Esophagus muscularis mucosa (tissue), 4 donors: ENCODE measurements at regions not wholly inside any gene's neighbourhood (a gene's known extent, or its start where the extent isn't known, plus 50 kb on each side); places are given as distances from the start of the nearest gene placed in this dataset.

Experiments
- DNase-seq: peaks from one replicate; pipeline ENCODE4 v3.0.0-alpha.2; 2017; ENCODE audit errors: extremely low spot score
- H3K27ac ChIP-seq, 4 donors: fragments of 200-600 bp; sonication (generic); replicated peaks in 1 of 4; 1 replicate in 3 of 4; 2 replicates in 1 of 4; pipeline ENCODE4 v1.5.1; 2016 to 2019; ENCODE audit warnings: mild to moderate bottlenecking in 1 of 4
- H3K27me3 ChIP-seq, 4 donors: fragments of 200-600 bp; sonication (generic); one replicate each; pipeline versions ENCODE4 v1.5.1 to v1.6.0; 2016 to 2019
- H3K36me3 ChIP-seq, 4 donors: fragments of 200-600 bp; sonication (generic); one replicate each; pipeline ENCODE4 v1.5.1; 2016 to 2019
- H3K4me1 ChIP-seq, 4 donors: fragments of 200-600 bp; sonication (generic); one replicate each; pipeline ENCODE4 v1.5.1; 2016 to 2019
- H3K4me3 ChIP-seq, 4 donors: fragments of 200-600 bp; sonication (generic); 1 replicate in 2 of 4; 2 replicates in 2 of 4; pipeline ENCODE4 v1.5.1; 2016 to 2019; ENCODE audit warnings: mild to moderate bottlenecking in 4 of 4, moderate library complexity in 1 of 4
- H3K9me3 ChIP-seq, 4 donors: fragments of 200-600 bp; sonication (generic); 1 replicate in 3 of 4; 2 replicates in 1 of 4; pipeline ENCODE4 v1.5.1; 2016 to 2019
- EP300 ChIP-seq: sonication (generic); formaldehyde crosslinking; IDR thresholded peaks from one replicate; pipeline ENCODE4 v1.6.1; 2017; ENCODE audit warnings: antibody characterized with exemption
- POLR2A ChIP-seq: fragments of 450-650 bp; IDR thresholded peaks from one replicate; pipeline ENCODE4 v1.6.1; 2017; ENCODE audit warnings: antibody characterized with exemption, moderate library complexity, mild to moderate bottlenecking, low read depth
- POLR2AphosphoS5 ChIP-seq, 2 donors: sonication (generic); formaldehyde crosslinking; IDR thresholded peaks; one replicate each; pipeline ENCODE4 v1.6.1; 2017; ENCODE audit warnings: antibody characterized with exemption in 2 of 2
- WGBS: methylation state at CpG from one replicate; pipeline ENCODE4 v1.1.5; 2018; 5-methylcytosine and 5-hydroxymethylcytosine counted together
- intact Hi-C: fragments of 100-400 bp; cut with DNase I; formaldehyde crosslinking; loops from one replicate; pipeline ENCODE4 v1.15.1; 2023
- TF ChIP-seq, protein P1 (sequence below), 3 experiments: fragments of 200-600 bp in 2 of 3; fragments of 450-650 bp in 1 of 3; sonication (generic) in 2 of 3; IDR thresholded peaks; one replicate each; pipeline ENCODE4 v1.5.1; 2017 to 2019; ENCODE audit warnings: antibody characterized with exemption in 3 of 3, mild to moderate bottlenecking in 2 of 3, moderate library complexity in 1 of 3

DNA sequence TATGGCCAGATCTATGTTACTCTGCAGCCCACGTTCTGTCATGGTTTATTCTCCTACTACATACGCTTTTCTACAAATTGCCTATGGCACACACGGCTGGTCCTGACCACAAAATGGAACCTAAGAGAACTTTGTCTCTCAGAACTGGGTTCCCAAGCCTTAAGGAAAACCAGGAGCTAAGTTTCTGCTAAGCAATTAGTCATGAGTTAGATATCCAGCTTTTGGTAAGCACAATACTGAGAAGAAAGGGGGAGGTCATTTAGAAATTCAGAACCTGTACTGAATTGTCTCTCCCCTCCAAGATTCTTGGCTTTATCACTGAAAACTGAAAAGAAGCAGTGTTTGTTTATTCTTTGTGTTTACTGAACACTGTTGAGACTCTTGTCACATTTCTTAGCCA, 283.5 kb upstream of the TANK start:
- Histone ChIP-seq H3K27me3 (no peaks in the 10 kb centered on the region), H3K36me3 (no peaks in the 10 kb centered on the region), H3K9me3 (no peaks in the 10 kb centered on the region), H3K4me1 (no peaks in the 10 kb centered on the region), H3K27ac (no peak overlapping the region), H3K4me3 (no peak overlapping the region)
- TF ChIP-seq POLR2A, result no peak
- TF ChIP-seq, protein P1, sequence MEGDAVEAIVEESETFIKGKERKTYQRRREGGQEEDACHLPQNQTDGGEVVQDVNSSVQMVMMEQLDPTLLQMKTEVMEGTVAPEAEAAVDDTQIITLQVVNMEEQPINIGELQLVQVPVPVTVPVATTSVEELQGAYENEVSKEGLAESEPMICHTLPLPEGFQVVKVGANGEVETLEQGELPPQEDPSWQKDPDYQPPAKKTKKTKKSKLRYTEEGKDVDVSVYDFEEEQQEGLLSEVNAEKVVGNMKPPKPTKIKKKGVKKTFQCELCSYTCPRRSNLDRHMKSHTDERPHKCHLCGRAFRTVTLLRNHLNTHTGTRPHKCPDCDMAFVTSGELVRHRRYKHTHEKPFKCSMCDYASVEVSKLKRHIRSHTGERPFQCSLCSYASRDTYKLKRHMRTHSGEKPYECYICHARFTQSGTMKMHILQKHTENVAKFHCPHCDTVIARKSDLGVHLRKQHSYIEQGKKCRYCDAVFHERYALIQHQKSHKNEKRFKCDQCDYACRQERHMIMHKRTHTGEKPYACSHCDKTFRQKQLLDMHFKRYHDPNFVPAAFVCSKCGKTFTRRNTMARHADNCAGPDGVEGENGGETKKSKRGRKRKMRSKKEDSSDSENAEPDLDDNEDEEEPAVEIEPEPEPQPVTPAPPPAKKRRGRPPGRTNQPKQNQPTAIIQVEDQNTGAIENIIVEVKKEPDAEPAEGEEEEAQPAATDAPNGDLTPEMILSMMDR (IDR thresholded peaks at IDR 0.05), result no peak
- WGBS, result 88% methylated on average over 3 of the region's 3 CpGs
- intact Hi-C loops, result no loop called here
- DNase-seq, result no peak

- no peak for DNase-seq
- H3K27ac ChIP-seq, result no peak overlapping the region
- no peak for TF ChIP-seq POLR2AphosphoS5 (IDR thresholded peaks at IDR 0.05)
- no peak overlapping the region for H3K4me3 ChIP-seq
- H3K27me3 ChIP-seq, result no peaks in the 10 kb centered on the region
- intact Hi-C loops, result no loop called here
- H3K4me1 ChIP-seq, result no peaks in the 10 kb centered on the region
- no peaks in the 10 kb centered on the region for H3K36me3 ChIP-seq
- H3K9me3 ChIP-seq, result no peaks in the 10 kb centered on the region
These were observed 281.6 kb upstream of the TANK start for GRCh38 chr2:160878618-160879017.

- no peak overlapping the region for H3K27ac ChIP-seq
- no peaks in the 10 kb centered on the region for H3K27me3 ChIP-seq
- intact Hi-C loops, result no loop called here
- no peak for TF ChIP-seq POLR2AphosphoS5 (IDR thresholded peaks at IDR 0.05)
- TF ChIP-seq, protein P1 (IDR thresholded peaks at IDR 0.05), result no peak
- no peak for TF ChIP-seq POLR2A
- TF ChIP-seq EP300, result no peak
- H3K9me3 ChIP-seq, result no peaks in the 10 kb centered on the region
- H3K36me3 ChIP-seq, result no peaks in the 10 kb centered on the region
- 92% methylated on average over 3 of the region's 3 CpGs for WGBS
- no peak overlapping the region for H3K4me3 ChIP-seq
- DNase-seq, result no peak
- H3K4me1 ChIP-seq, result no peaks in the 10 kb centered on the region
These were observed 277.3 kb upstream of the TANK start for GRCh38 chr2:160882906-160883305.

GRCh38 chr2:160884056-160884455, 276.2 kb upstream of the TANK start:
- 84% methylated on average over 6 of the region's 6 CpGs for WGBS
- intact Hi-C loops, result no loop called here

DNA sequence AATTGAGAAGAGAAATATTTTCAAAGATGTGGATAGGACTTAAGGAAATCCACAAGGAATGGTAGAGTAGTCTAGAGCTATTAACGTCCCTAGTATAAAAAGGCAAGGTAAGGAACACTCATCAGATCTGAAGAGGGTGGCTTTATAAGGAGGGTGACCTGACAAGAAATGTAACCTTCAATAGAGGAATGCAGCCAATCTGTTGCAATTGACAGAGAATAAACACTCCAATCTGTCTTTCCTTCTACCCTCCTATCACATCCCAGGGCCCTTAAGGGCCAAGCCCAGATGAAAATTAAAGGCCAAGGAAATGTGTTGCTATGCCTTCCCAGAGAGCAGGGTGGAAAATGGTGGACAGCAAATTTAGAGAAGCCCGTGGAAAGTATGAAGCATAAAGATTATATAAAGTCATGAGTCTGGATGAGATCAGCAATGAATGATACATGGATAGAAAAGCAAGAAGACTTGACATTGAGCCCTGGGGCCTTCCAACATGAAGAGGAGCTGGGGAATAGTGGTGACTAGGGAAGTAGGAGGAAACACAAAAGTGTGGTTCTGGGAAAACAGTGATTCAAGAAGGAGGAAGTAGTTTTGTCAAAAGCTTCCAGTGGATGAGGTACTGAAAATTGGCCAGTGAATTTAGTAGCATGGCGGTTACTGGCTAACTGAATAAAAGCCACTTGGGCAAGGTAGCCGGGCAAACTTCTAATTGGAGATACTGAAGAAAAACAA, 270.6 kb upstream of the TANK start:
- H3K27me3 ChIP-seq, result no peaks in the 10 kb centered on the region
- WGBS, result 93% methylated on average over 4 of the region's 4 CpGs
- no peak overlapping the region for H3K4me3 ChIP-seq
- no peaks in the 10 kb centered on the region for H3K36me3 ChIP-seq
- H3K27ac ChIP-seq, result no peak overlapping the region
- H3K4me1 ChIP-seq, result no peaks in the 10 kb centered on the region
- intact Hi-C loops, result no loop called here
- DNase-seq, result no peak
- TF ChIP-seq POLR2A (no peak), EP300 (no peak), POLR2AphosphoS5 (IDR thresholded peaks at IDR 0.05) (no peak)
- TF ChIP-seq, protein P1 (IDR thresholded peaks at IDR 0.05), result no peak
- no peaks in the 10 kb centered on the region for H3K9me3 ChIP-seq

More at GRCh38 chr2:160884056-160884455, 276.2 kb upstream of the TANK start:
- Histone ChIP-seq H3K27me3 (no peaks in the 10 kb centered on the region), H3K4me1 (no peaks in the 10 kb centered on the region), H3K36me3 (no peaks in the 10 kb centered on the region), H3K27ac (no peak overlapping the region), H3K4me3 (no peak overlapping the region), H3K9me3 (no peaks in the 10 kb centered on the region)
- no peak for DNase-seq
- TF ChIP-seq POLR2AphosphoS5 (IDR thresholded peaks at IDR 0.05), result no peak
- TF ChIP-seq POLR2A, result no peak
